ENCODE measurements at regions not wholly inside any gene's neighbourhood (a gene's known extent, or its start where the extent isn't known, plus 50 kb on each side); places are given as distances from the start of the nearest gene placed in this dataset.

GRCh38 chr2:147515213-147515612 lies 329.6 kb upstream of the ACVR2A start:
- Histone ChIP-seq H3K9me3 (ENCODE audit: control insufficient read depth in 5 of 5, low read length in 5 of 5) (no peaks in the 10 kb centered on the region), H3K4me1 (ENCODE audit: control insufficient read depth in 5 of 5, insufficient read depth in 5 of 5, low read length in 5 of 5) (peaks cover 2 to 14% (median 8%) of the 10 kb centered on the region in 5 donors), H3K27me3 (ENCODE audit: control insufficient read depth in 5 of 5, insufficient read depth in 4 of 5, low read length in 5 of 5) (no peaks in the 10 kb centered on the region), H3K9ac (ENCODE audit: low read length in 5 of 5) (no peak overlapping the region), H3K27ac (ENCODE audit: low read depth, low read length) (no peak overlapping the region), H3K36me3 (ENCODE audit: control insufficient read depth in 5 of 5, insufficient read depth in 5 of 5, low read length in 5 of 5) (no peaks in the 10 kb centered on the region), H3K4me3 (ENCODE audit: low read depth in 1 of 5, low read length in 5 of 5) (no peak overlapping the region)

GRCh38 chr2:147512206-147512605 lies 332.6 kb upstream of the ACVR2A start:
- no peaks in the 10 kb centered on the region for H3K27me3 ChIP-seq (ENCODE audit: control insufficient read depth in 5 of 5, insufficient read depth in 4 of 5, low read length in 5 of 5)
- no peak overlapping the region for H3K4me3 ChIP-seq (ENCODE audit: low read depth in 1 of 5, low read length in 5 of 5)
- no peak overlapping the region for H3K9ac ChIP-seq (ENCODE audit: low read length in 5 of 5)
- no peaks in the 10 kb centered on the region for H3K36me3 ChIP-seq (ENCODE audit: control insufficient read depth in 5 of 5, insufficient read depth in 5 of 5, low read length in 5 of 5)
- no peak overlapping the region for H3K27ac ChIP-seq (ENCODE audit: low read depth, low read length)
- no peaks in the 10 kb centered on the region for H3K9me3 ChIP-seq (ENCODE audit: control insufficient read depth in 5 of 5, low read length in 5 of 5)
- peaks cover 2 to 14% (median 8%) of the 10 kb centered on the region in 5 donors for H3K4me1 ChIP-seq (ENCODE audit: control insufficient read depth in 5 of 5, insufficient read depth in 5 of 5, low read length in 5 of 5)

- peak overlapping the region; percentile 6 for H3K27ac ChIP-seq (ENCODE audit: low read depth, low read length)
- no peaks in the 10 kb centered on the region for H3K36me3 ChIP-seq (ENCODE audit: control insufficient read depth in 5 of 5, insufficient read depth in 5 of 5, low read length in 5 of 5)
- peak overlapping the region in 3 of 5 donors; percentile 19 to 51 (median 31) for H3K4me3 ChIP-seq (ENCODE audit: low read depth in 1 of 5, low read length in 5 of 5)
- peaks cover 2 to 14% (median 8%) of the 10 kb centered on the region in 5 donors for H3K4me1 ChIP-seq (ENCODE audit: control insufficient read depth in 5 of 5, insufficient read depth in 5 of 5, low read length in 5 of 5)
- H3K9ac ChIP-seq (ENCODE audit: low read length in 5 of 5), result peak overlapping the region in 2 of 5 donors; percentile 41 to 48
- H3K9me3 ChIP-seq (ENCODE audit: control insufficient read depth in 5 of 5, low read length in 5 of 5), result no peaks in the 10 kb centered on the region
- H3K27me3 ChIP-seq (ENCODE audit: control insufficient read depth in 5 of 5, insufficient read depth in 4 of 5, low read length in 5 of 5), result no peaks in the 10 kb centered on the region
Measured at GRCh38 chr2:147511491-147511948, 333.3 kb upstream of the ACVR2A start.

- peaks cover 2 to 14% (median 8%) of the 10 kb centered on the region in 5 donors for H3K4me1 ChIP-seq (ENCODE audit: control insufficient read depth in 5 of 5, insufficient read depth in 5 of 5, low read length in 5 of 5)
- no peak overlapping the region for H3K9ac ChIP-seq (ENCODE audit: low read length in 5 of 5)
- H3K4me3 ChIP-seq (ENCODE audit: low read depth in 1 of 5, low read length in 5 of 5), result no peak overlapping the region
- no peak overlapping the region for H3K27ac ChIP-seq (ENCODE audit: low read depth, low read length)
- no peaks in the 10 kb centered on the region for H3K9me3 ChIP-seq (ENCODE audit: control insufficient read depth in 5 of 5, low read length in 5 of 5)
- no peaks in the 10 kb centered on the region for H3K27me3 ChIP-seq (ENCODE audit: control insufficient read depth in 5 of 5, insufficient read depth in 4 of 5, low read length in 5 of 5)
- no peaks in the 10 kb centered on the region for H3K36me3 ChIP-seq (ENCODE audit: control insufficient read depth in 5 of 5, insufficient read depth in 5 of 5, low read length in 5 of 5)
Measured at GRCh38 chr2:147509821-147510220, 335.0 kb upstream of the ACVR2A start.

- no peak overlapping the region for H3K9ac ChIP-seq (ENCODE audit: low read length in 5 of 5)
- H3K36me3 ChIP-seq (ENCODE audit: control insufficient read depth in 5 of 5, insufficient read depth in 5 of 5, low read length in 5 of 5), result no peaks in the 10 kb centered on the region
- H3K27ac ChIP-seq (ENCODE audit: low read depth, low read length), result no peak overlapping the region
- H3K27me3 ChIP-seq (ENCODE audit: control insufficient read depth in 5 of 5, insufficient read depth in 4 of 5, low read length in 5 of 5), result no peaks in the 10 kb centered on the region
- H3K4me3 ChIP-seq (ENCODE audit: low read depth in 1 of 5, low read length in 5 of 5), result no peak overlapping the region
- H3K4me1 ChIP-seq (ENCODE audit: control insufficient read depth in 5 of 5, insufficient read depth in 5 of 5, low read length in 5 of 5), result peaks cover 2 to 9% (median 7%) of the 10 kb centered on the region in 5 donors
- no peaks in the 10 kb centered on the region for H3K9me3 ChIP-seq (ENCODE audit: control insufficient read depth in 5 of 5, low read length in 5 of 5)
Measured at GRCh38 chr2:147506889-147507288, 337.9 kb upstream of the ACVR2A start.

- H3K9ac ChIP-seq (ENCODE audit: low read length in 5 of 5), result no peak overlapping the region
- H3K27ac ChIP-seq (ENCODE audit: low read depth, low read length), result no peak overlapping the region
- H3K27me3 ChIP-seq (ENCODE audit: control insufficient read depth in 5 of 5, insufficient read depth in 4 of 5, low read length in 5 of 5), result no peaks in the 10 kb centered on the region
- H3K4me1 ChIP-seq (ENCODE audit: control insufficient read depth in 5 of 5, insufficient read depth in 5 of 5, low read length in 5 of 5), result peaks cover 0 to 19% (median 0%) of the 10 kb centered on the region in 5 donors
- no peak overlapping the region for H3K4me3 ChIP-seq (ENCODE audit: low read depth in 1 of 5, low read length in 5 of 5)
- H3K36me3 ChIP-seq (ENCODE audit: control insufficient read depth in 5 of 5, insufficient read depth in 5 of 5, low read length in 5 of 5), result no peaks in the 10 kb centered on the region
- no peaks in the 10 kb centered on the region for H3K9me3 ChIP-seq (ENCODE audit: control insufficient read depth in 5 of 5, low read length in 5 of 5)
Measured at GRCh38 chr2:147502711-147503290, 342.0 kb upstream of the ACVR2A start.

- Histone ChIP-seq H3K27me3 (ENCODE audit: control insufficient read depth in 5 of 5, insufficient read depth in 4 of 5, low read length in 5 of 5) (no peaks in the 10 kb centered on the region), H3K4me1 (ENCODE audit: control insufficient read depth in 5 of 5, insufficient read depth in 5 of 5, low read length in 5 of 5) (peaks cover 0 to 19% (median 0%) of the 10 kb centered on the region in 5 donors), H3K9ac (ENCODE audit: low read length in 5 of 5) (no peak overlapping the region), H3K4me3 (ENCODE audit: low read depth in 1 of 5, low read length in 5 of 5) (no peak overlapping the region), H3K9me3 (ENCODE audit: control insufficient read depth in 5 of 5, low read length in 5 of 5) (no peaks in the 10 kb centered on the region), H3K27ac (ENCODE audit: low read depth, low read length) (no peak overlapping the region), H3K36me3 (ENCODE audit: control insufficient read depth in 5 of 5, insufficient read depth in 5 of 5, low read length in 5 of 5) (no peaks in the 10 kb centered on the region)
Measured at GRCh38 chr2:147501968-147502367, 342.9 kb upstream of the ACVR2A start.

- Histone ChIP-seq H3K9me3 (ENCODE audit: control insufficient read depth in 5 of 5, low read length in 5 of 5) (no peaks in the 10 kb centered on the region), H3K27me3 (ENCODE audit: control insufficient read depth in 5 of 5, insufficient read depth in 4 of 5, low read length in 5 of 5) (no peaks in the 10 kb centered on the region), H3K4me3 (ENCODE audit: low read depth in 1 of 5, low read length in 5 of 5) (no peak overlapping the region), H3K36me3 (ENCODE audit: control insufficient read depth in 5 of 5, insufficient read depth in 5 of 5, low read length in 5 of 5) (no peaks in the 10 kb centered on the region), H3K27ac (ENCODE audit: low read depth, low read length) (no peak overlapping the region), H3K4me1 (ENCODE audit: control insufficient read depth in 5 of 5, insufficient read depth in 5 of 5, low read length in 5 of 5) (peaks cover 0 to 19% (median 0%) of the 10 kb centered on the region in 5 donors), H3K9ac (ENCODE audit: low read length in 5 of 5) (no peak overlapping the region)
Measured at GRCh38 chr2:147500819-147501395, 343.9 kb upstream of the ACVR2A start.

- no peak overlapping the region for H3K4me3 ChIP-seq (ENCODE audit: low read depth in 1 of 5, low read length in 5 of 5)
- H3K27me3 ChIP-seq (ENCODE audit: control insufficient read depth in 5 of 5, insufficient read depth in 4 of 5, low read length in 5 of 5), result no peaks in the 10 kb centered on the region
- no peaks in the 10 kb centered on the region for H3K36me3 ChIP-seq (ENCODE audit: control insufficient read depth in 5 of 5, insufficient read depth in 5 of 5, low read length in 5 of 5)
- H3K9ac ChIP-seq (ENCODE audit: low read length in 5 of 5), result no peak overlapping the region
- H3K4me1 ChIP-seq (ENCODE audit: control insufficient read depth in 5 of 5, insufficient read depth in 5 of 5, low read length in 5 of 5), result peaks cover 0 to 19% (median 0%) of the 10 kb centered on the region in 5 donors
- H3K9me3 ChIP-seq (ENCODE audit: control insufficient read depth in 5 of 5, low read length in 5 of 5), result no peaks in the 10 kb centered on the region
- H3K27ac ChIP-seq (ENCODE audit: low read depth, low read length), result no peak overlapping the region
Measured at GRCh38 chr2:147500229-147500628, 344.6 kb upstream of the ACVR2A start.

GRCh38 chr2:147499785-147500184 lies 345.0 kb upstream of the ACVR2A start:
- no peaks in the 10 kb centered on the region for H3K36me3 ChIP-seq (ENCODE audit: control insufficient read depth in 5 of 5, insufficient read depth in 5 of 5, low read length in 5 of 5)
- no peak overlapping the region for H3K27ac ChIP-seq (ENCODE audit: low read depth, low read length)
- H3K9me3 ChIP-seq (ENCODE audit: control insufficient read depth in 5 of 5, low read length in 5 of 5), result no peaks in the 10 kb centered on the region
- H3K4me3 ChIP-seq (ENCODE audit: low read depth in 1 of 5, low read length in 5 of 5), result no peak overlapping the region
- H3K4me1 ChIP-seq (ENCODE audit: control insufficient read depth in 5 of 5, insufficient read depth in 5 of 5, low read length in 5 of 5), result peaks cover 0 to 19% (median 0%) of the 10 kb centered on the region in 5 donors
- H3K9ac ChIP-seq (ENCODE audit: low read length in 5 of 5), result no peak overlapping the region
- no peaks in the 10 kb centered on the region for H3K27me3 ChIP-seq (ENCODE audit: control insufficient read depth in 5 of 5, insufficient read depth in 4 of 5, low read length in 5 of 5)
